ENCODE measurements at regions not wholly inside any gene's neighbourhood (a gene's known extent, or its start where the extent isn't known, plus 50 kb on each side); places are given as distances from the start of the nearest gene placed in this dataset.

DNA sequence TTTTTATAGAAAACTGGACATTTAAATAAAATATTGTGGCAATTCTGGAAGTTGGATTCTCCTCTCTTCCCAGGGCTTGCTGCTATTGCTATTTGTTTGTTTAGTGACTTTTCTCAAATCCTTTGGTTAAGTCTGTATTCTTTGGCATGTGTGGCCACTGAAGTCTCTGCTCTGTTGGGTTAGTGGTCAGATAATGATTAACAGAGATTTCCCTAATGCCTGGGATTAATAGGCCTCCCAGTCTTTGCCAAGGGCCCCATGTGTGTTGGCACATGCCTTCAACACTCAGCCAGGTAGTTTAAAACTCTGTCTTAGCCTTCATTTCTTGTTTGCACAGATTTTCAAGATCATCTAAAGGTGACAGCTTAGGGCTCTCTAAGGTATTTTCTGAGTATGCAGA lies 92.8 kb upstream of the EPB41L4A start:
- TF ChIP-seq, protein P1, sequence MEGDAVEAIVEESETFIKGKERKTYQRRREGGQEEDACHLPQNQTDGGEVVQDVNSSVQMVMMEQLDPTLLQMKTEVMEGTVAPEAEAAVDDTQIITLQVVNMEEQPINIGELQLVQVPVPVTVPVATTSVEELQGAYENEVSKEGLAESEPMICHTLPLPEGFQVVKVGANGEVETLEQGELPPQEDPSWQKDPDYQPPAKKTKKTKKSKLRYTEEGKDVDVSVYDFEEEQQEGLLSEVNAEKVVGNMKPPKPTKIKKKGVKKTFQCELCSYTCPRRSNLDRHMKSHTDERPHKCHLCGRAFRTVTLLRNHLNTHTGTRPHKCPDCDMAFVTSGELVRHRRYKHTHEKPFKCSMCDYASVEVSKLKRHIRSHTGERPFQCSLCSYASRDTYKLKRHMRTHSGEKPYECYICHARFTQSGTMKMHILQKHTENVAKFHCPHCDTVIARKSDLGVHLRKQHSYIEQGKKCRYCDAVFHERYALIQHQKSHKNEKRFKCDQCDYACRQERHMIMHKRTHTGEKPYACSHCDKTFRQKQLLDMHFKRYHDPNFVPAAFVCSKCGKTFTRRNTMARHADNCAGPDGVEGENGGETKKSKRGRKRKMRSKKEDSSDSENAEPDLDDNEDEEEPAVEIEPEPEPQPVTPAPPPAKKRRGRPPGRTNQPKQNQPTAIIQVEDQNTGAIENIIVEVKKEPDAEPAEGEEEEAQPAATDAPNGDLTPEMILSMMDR (IDR thresholded peaks at IDR 0.05) = no peak
- TF ChIP-seq POLR2A (IDR thresholded peaks at IDR 0.05) = no peak

Measured in prostate gland (tissue), 2 donors.